HepG2 (cell line): ENCODE measurements at regions not wholly inside any gene's neighbourhood (a gene's known extent, or its start where the extent isn't known, plus 50 kb on each side); places are given as distances from the start of the nearest gene placed in this dataset.
A peak's percentile ranks its signal among the peaks of the same experiment; 100 is the strongest.

Experiments used
- CENPT ChIP-seq: sonication (generic); formaldehyde crosslinking; IDR thresholded peaks from 2 replicates; pipeline ENCODE4 v1.8.0; 2022; ENCODE audit warnings: low read depth, mild to moderate bottlenecking, moderate library complexity, missing genetic modification reagents
- CREB1 ChIP-seq, 2 experiments: fragments of 450-650 bp in 1 of 2; IDR thresholded peaks; 2 replicates each; pipeline ENCODE4 v1.6.1; 2016 to 2017; ENCODE audit warnings: control low read depth in 1 of 2, mild to moderate bottlenecking in 1 of 2, missing compliant biosample characterization in 1 of 2, missing genetic modification characterization in 1 of 2
- HMGXB3 ChIP-seq: sonication (generic); formaldehyde crosslinking; IDR thresholded peaks from 2 replicates; pipeline ENCODE4 v1.4.0; 2020; ENCODE audit warnings: missing genetic modification reagents, borderline replicate concordance
- IKZF1 ChIP-seq: fragments of 450-650 bp; IDR thresholded peaks from 2 replicates; pipeline ENCODE4 v1.7.1; 2016
- IKZF5 ChIP-seq: IDR thresholded peaks from 2 replicates; pipeline ENCODE4 v1.6.1; 2018; ENCODE audit warnings: missing genetic modification reagents, mild to moderate bottlenecking, missing compliant biosample characterization
- IRX3 ChIP-seq: sonication (generic); formaldehyde crosslinking; IDR thresholded peaks from 2 replicates; pipeline ENCODE4 v1.8.1; 2023; ENCODE audit warnings: mild to moderate bottlenecking, low read depth, missing genetic modification reagents, borderline replicate concordance
- TMF1 ChIP-seq: sonication (generic); formaldehyde crosslinking; IDR thresholded peaks from 2 replicates; pipeline ENCODE4 v1.8.1; 2022; ENCODE audit warnings: low read depth, missing genetic modification reagents
- ZBTB34 ChIP-seq: sonication (generic); formaldehyde crosslinking; IDR thresholded peaks from 2 replicates; pipeline ENCODE4 v1.8.0; 2022; ENCODE audit warnings: mild to moderate bottlenecking, missing genetic modification reagents
- ZBTB44 ChIP-seq: sonication (generic); formaldehyde crosslinking; IDR thresholded peaks from 2 replicates; pipeline ENCODE4 v1.4.0; 2020; ENCODE audit warnings: missing genetic modification reagents
- ZKSCAN5 ChIP-seq: sonication (generic); formaldehyde crosslinking; IDR thresholded peaks from 2 replicates; pipeline ENCODE4 v1.5.1; 2020; ENCODE audit warnings: mild to moderate bottlenecking, missing genetic modification reagents
- ZNF253 ChIP-seq: sonication (generic); formaldehyde crosslinking; IDR thresholded peaks from 2 replicates; pipeline ENCODE4 v1.8.0; 2022; ENCODE audit warnings: mild to moderate bottlenecking, missing genetic modification reagents, borderline replicate concordance
- ZNF281 ChIP-seq: sonication (generic); formaldehyde crosslinking; IDR thresholded peaks from 2 replicates; pipeline ENCODE4 v1.4.0; 2020; ENCODE audit warnings: missing genetic modification reagents, borderline replicate concordance
- ZNF33A ChIP-seq: sonication (generic); formaldehyde crosslinking; IDR thresholded peaks from 2 replicates; pipeline ENCODE4 v1.5.1; 2020; ENCODE audit warnings: missing genetic modification reagents, mild to moderate bottlenecking, moderate library complexity, borderline replicate concordance
- ZNF615 ChIP-seq: sonication (generic); formaldehyde crosslinking; IDR thresholded peaks from 2 replicates; pipeline ENCODE4 v1.5.0; 2020; ENCODE audit warnings: mild to moderate bottlenecking, missing genetic modification reagents, borderline replicate concordance
- ZNF772 ChIP-seq: sonication (generic); formaldehyde crosslinking; IDR thresholded peaks from 2 replicates; pipeline ENCODE4 v1.5.0; 2020; ENCODE audit warnings: mild to moderate bottlenecking, missing genetic modification reagents

GRCh38 chr6:1055015-1055921 is 256.6 kb upstream of the FOXQ1 start (continued):
- peak; percentile 85; the same call in 1 of the 2 replicates for TF ChIP-seq HMGXB3 (CRISPR knock-in tag)
- no peak for TF ChIP-seq IRX3
- peak; percentile 44; the same call in 1 of the 2 replicates for TF ChIP-seq ZBTB44 (CRISPR knock-in tag)
- peak; percentile 91; the same call in 1 of the 2 replicates for TF ChIP-seq ZBTB34 (CRISPR knock-in tag)
- no peak for TF ChIP-seq IKZF1
- TF ChIP-seq CREB1 (IDR thresholded peaks at IDR 0.05), result no peak
- peak; percentile 90 for TF ChIP-seq CREB1 (CRISPR knock-in tag; IDR thresholded peaks at IDR 0.05)
- no peak; the same call in 1 of the 2 replicates for TF ChIP-seq ZKSCAN5 (CRISPR knock-in tag)
- TF ChIP-seq IKZF5 (CRISPR knock-in tag), result peak; percentile 65; the same call in 1 of the 2 replicates
- 0 out of 2 replicates have a peak, but pooled peaks have one; percentile 40 for TF ChIP-seq ZNF253
- peak; percentile 98; the same call in 1 of the 2 replicates for TF ChIP-seq ZNF615 (CRISPR knock-in tag)
- peak; percentile 88; the same call in 1 of the 2 replicates for TF ChIP-seq CENPT (CRISPR knock-in tag)
- peak; percentile 100 for TF ChIP-seq ZNF281
- TF ChIP-seq ZNF772, result peak; percentile 95
- TF ChIP-seq ZNF33A (CRISPR knock-in tag), result no peak
- peak; percentile 28; the same call in 1 of the 2 replicates for TF ChIP-seq TMF1 (CRISPR knock-in tag)
